ENCODE measurements at regions not wholly inside any gene's neighbourhood (a gene's known extent, or its start where the extent isn't known, plus 50 kb on each side); places are given as distances from the start of the nearest gene placed in this dataset.

GRCh38 chr21:19609611-19610010 is 1206.0 kb upstream of the TMPRSS15 start:
- Histone ChIP-seq H3K27ac (ENCODE audit: low read length) (no peak overlapping the region), H3K27me3 (ENCODE audit: control insufficient read depth, insufficient read depth, low read length) (no peaks in the 10 kb centered on the region), H3K4me3 (ENCODE audit: low read depth in 2 of 2, low read length in 2 of 2) (no peak overlapping the region), H3K9me3 (ENCODE audit: control insufficient read depth, insufficient read depth, low read depth, low read length) (no peaks in the 10 kb centered on the region), H3K36me3 (ENCODE audit: control insufficient read depth, insufficient read depth, low read length) (no peaks in the 10 kb centered on the region; the same call in 1 of the 2 replicates), H3K4me1 (ENCODE audit: control insufficient read depth, insufficient read depth, low read length) (no peaks in the 10 kb centered on the region)
- DNase-seq (ENCODE audit: low read depth, low spot score) (no peak), ATAC-seq (no peak)
- BruUV-seq (replicated peaks), result no TSS peak
- ChIA-PET CTCF (no interaction called here), POLR2A (no interaction called here)
- in situ Hi-C loops (cut with HindIII; ENCODE audit: low pct_unique_long_range_greater_than_20kb, low sequenced_read_pairs) (no loop called here), intact Hi-C loops (cut with micrococcal nuclease; ENCODE audit: unreplicated experiment) (no loop called here)
- no peak for TF ChIP-seq CTCF (IDR thresholded peaks at IDR 0.05)
- TF ChIP-seq TCF7L2 (IDR thresholded peaks at IDR 0.05; ENCODE audit: low read depth, low read length), result no peak
- TF ChIP-seq REST (IDR thresholded peaks at IDR 0.05; ENCODE audit: insufficient read depth in 1 of 2, low read depth in 2 of 2, low read length in 1 of 2), result no peak
- TF ChIP-seq SIN3A (IDR thresholded peaks at IDR 0.05; ENCODE audit: borderline replicate concordance, insufficient read depth, low read depth, low read length), result no peak
- TF ChIP-seq POLR2AphosphoS5 (IDR thresholded peaks at IDR 0.05; ENCODE audit: low read depth, low read length), result no peak

GRCh38 chr21:19621837-19622496 is 1218.4 kb upstream of the TMPRSS15 start:
- Histone ChIP-seq H3K36me3 (ENCODE audit: control insufficient read depth, insufficient read depth, low read length) (no peaks in the 10 kb centered on the region), H3K9me3 (ENCODE audit: control insufficient read depth, insufficient read depth, low read depth, low read length) (no peaks in the 10 kb centered on the region), H3K4me1 (ENCODE audit: control insufficient read depth, insufficient read depth, low read length) (no peaks in the 10 kb centered on the region), H3K27me3 (ENCODE audit: control insufficient read depth, insufficient read depth, low read length) (no peaks in the 10 kb centered on the region), H3K4me3 (ENCODE audit: low read depth in 2 of 2, low read length in 2 of 2) (no peak overlapping the region), H3K27ac (ENCODE audit: low read length) (no peak overlapping the region)
- ATAC-seq, result no peak
- BruUV-seq (replicated peaks), result no TSS peak
- no peak for DNase-seq (ENCODE audit: low read depth, low spot score)
- POLR2A ChIA-PET, result no interaction called here
- in situ Hi-C loops (cut with HindIII; ENCODE audit: low pct_unique_long_range_greater_than_20kb, low sequenced_read_pairs), result no loop called here
- intact Hi-C loops (cut with micrococcal nuclease; ENCODE audit: unreplicated experiment), result no loop called here
- CTCF ChIA-PET, result no interaction called here
- TF ChIP-seq CTCF (IDR thresholded peaks at IDR 0.05), result no peak
- TF ChIP-seq TCF7L2 (IDR thresholded peaks at IDR 0.05; ENCODE audit: low read depth, low read length), result no peak
- TF ChIP-seq REST (IDR thresholded peaks at IDR 0.05; ENCODE audit: insufficient read depth in 1 of 2, low read depth in 2 of 2, low read length in 1 of 2), result no peak
- TF ChIP-seq POLR2AphosphoS5 (IDR thresholded peaks at IDR 0.05; ENCODE audit: low read depth, low read length), result no peak
- TF ChIP-seq SIN3A (IDR thresholded peaks at IDR 0.05; ENCODE audit: borderline replicate concordance, insufficient read depth, low read depth, low read length), result no peak
